HepG2 (cell line): ENCODE measurements at regions not wholly inside any gene's neighbourhood (a gene's known extent, or its start where the extent isn't known, plus 50 kb on each side); places are given as distances from the start of the nearest gene placed in this dataset.

ENCODE experiments used
- ARID5B ChIP-seq: IDR thresholded peaks from 2 replicates; pipeline ENCODE4 v1.4.0; 2020; ENCODE audit warnings: mild to moderate bottlenecking, missing genetic modification reagents
- FOXA1 ChIP-seq, 2 experiments: fragments of 450-650 bp in 1 of 2; sonication (generic) in 1 of 2; formaldehyde crosslinking in 1 of 2; IDR thresholded peaks; 2 replicates each; pipeline versions ENCODE4 v1.4.0 to v1.6.1; 2016 to 2020; ENCODE audit warnings: missing genetic modification reagents in 1 of 2
- FOXA3 ChIP-seq: IDR thresholded peaks from 2 replicates; pipeline ENCODE4 v1.6.1; 2016; ENCODE audit warnings: missing genetic modification reagents, missing compliant biosample characterization
- GATAD2A ChIP-seq: IDR thresholded peaks from 2 replicates; pipeline ENCODE4 v1.6.1; 2016
- HES4 ChIP-seq: sonication (generic); formaldehyde crosslinking; IDR thresholded peaks from 2 replicates; pipeline ENCODE4 v1.9.0; 2021; ENCODE audit warnings: mild to moderate bottlenecking, missing genetic modification reagents, borderline replicate concordance
- HNF4A ChIP-seq: sonication (generic); formaldehyde crosslinking; IDR thresholded peaks from 2 replicates; pipeline ENCODE4 v1.4.0; 2020; ENCODE audit warnings: missing genetic modification reagents
- NFIB ChIP-seq: sonication (generic); formaldehyde crosslinking; IDR thresholded peaks from 2 replicates; pipeline ENCODE4 v1.9.0; 2021; ENCODE audit warnings: missing genetic modification reagents, mild to moderate bottlenecking, borderline replicate concordance
- NONO ChIP-seq, 2 experiments: fragments of 450-650 bp in 1 of 2; sonication (generic) in 1 of 2; formaldehyde crosslinking in 1 of 2; IDR thresholded peaks in 1 of 2; conservative IDR thresholded peaks in 1 of 2; 2 replicates each; pipeline versions ENCODE4 v1.6.1 to v1.8.0; 2017 to 2022; ENCODE audit warnings: mild to moderate bottlenecking in 1 of 2, missing genetic modification reagents in 1 of 2, moderate library complexity in 1 of 2
- NR2F1 ChIP-seq, 2 experiments: fragments of 450-650 bp in 1 of 2; formaldehyde crosslinking in 1 of 2; IDR thresholded peaks; 2 replicates each; pipeline versions ENCODE4 v1.5.0 to v1.6.1; 2016 to 2020; ENCODE audit warnings: mild to moderate bottlenecking in 1 of 2, missing compliant biosample characterization in 1 of 2, missing genetic modification reagents in 1 of 2, moderate library complexity in 1 of 2
- NR2F6 ChIP-seq, 2 experiments: IDR thresholded peaks; 2 replicates each; pipeline ENCODE4 v1.6.1; 2016; ENCODE audit warnings: antibody characterized with exemption in 1 of 2, mild to moderate bottlenecking in 1 of 2
- RARA ChIP-seq: IDR thresholded peaks from 2 replicates; pipeline ENCODE4 v1.6.1; 2016; ENCODE audit warnings: missing genetic modification reagents, missing compliant biosample characterization
- SAP130 ChIP-seq: IDR thresholded peaks from 2 replicates; pipeline ENCODE4 v1.6.1; 2016; ENCODE audit warnings: low read depth
- SKI ChIP-seq: fragments of 450-650 bp; IDR thresholded peaks from one replicate; pipeline ENCODE4 v1.6.1; 2018; ENCODE audit warnings: mild to moderate bottlenecking; ENCODE audit not compliant: partially characterized antibody
- ZBTB26 ChIP-seq: IDR thresholded peaks from 2 replicates; pipeline ENCODE4 v1.6.1; 2016; ENCODE audit warnings: missing compliant biosample characterization, missing genetic modification reagents, borderline replicate concordance
- ZNF644 ChIP-seq: IDR thresholded peaks from 2 replicates; pipeline ENCODE4 v1.6.1; 2016; ENCODE audit warnings: low read depth
- ZNF670 ChIP-seq: sonication (generic); formaldehyde crosslinking; IDR thresholded peaks from 2 replicates; pipeline ENCODE4 v1.8.0; 2022; ENCODE audit warnings: mild to moderate bottlenecking, missing genetic modification reagents, borderline replicate concordance

GRCh38 chr16:88312732-88313131, 70.0 kb upstream of the ZNF469 start (continued):
- TF ChIP-seq ARID5B (CRISPR knock-in tag) (peak; percentile 64; the same call in 1 of the 2 replicates), SKI (peak; percentile 20), NFIB (CRISPR knock-in tag) (no peak), NR2F1 (CRISPR knock-in tag; IDR thresholded peaks at IDR 0.05) (peak in 1 of 2 experiments; percentile 32; a peak in 1 of 4 replicates), HNF4A (CRISPR knock-in tag) (peak; percentile 73), FOXA1 (IDR thresholded peaks at IDR 0.05) (no peak), FOXA1 (CRISPR knock-in tag; IDR thresholded peaks at IDR 0.05) (peak; percentile 45), ZBTB26 (0 out of 2 replicates have a peak, but pooled peaks have one; percentile 39), FOXA3 (peak; percentile 65), SAP130 (CRISPR knock-in tag) (0 out of 2 replicates have a peak, but pooled peaks have one; percentile 28), GATAD2A (peak; percentile 52; the same call in 1 of the 2 replicates), RARA (peak; percentile 68), ZNF670 (CRISPR knock-in tag) (no peak), ZNF644 (CRISPR knock-in tag) (peak; percentile 48; the same call in 1 of the 2 replicates), NR2F6 (IDR thresholded peaks at IDR 0.05) (peak; percentile 28; the same call in 1 of the 2 replicates), NR2F6 (CRISPR knock-in tag; IDR thresholded peaks at IDR 0.05) (0 out of 2 replicates have a peak, but pooled peaks have one; percentile 23), NONO (IDR thresholded peaks at IDR 0.05) (no peak), NONO (CRISPR knock-in tag; conservative IDR thresholded peaks at IDR 0.05) (no peak), HES4 (CRISPR knock-in tag) (no peak)
